Activated CD4-positive, alpha-beta T cell treated with anti-CD3 and anti-CD28 coated beads for 4 hours (primary cell): ENCODE measurements at regions not wholly inside any gene's neighbourhood (a gene's known extent, or its start where the extent isn't known, plus 50 kb on each side); places are given as distances from the start of the nearest gene placed in this dataset.
"Not testable (repeated sequence)": the region's sequence is repeated elsewhere in the genome, so short reads cannot be mapped to it uniquely, and the experiment has no call there.

ENCODE experiments used
- DNase-seq, 2 donors: peaks; one replicate each; pipeline ENCODE4 v3.0.0-alpha.2; 2020

DNA sequence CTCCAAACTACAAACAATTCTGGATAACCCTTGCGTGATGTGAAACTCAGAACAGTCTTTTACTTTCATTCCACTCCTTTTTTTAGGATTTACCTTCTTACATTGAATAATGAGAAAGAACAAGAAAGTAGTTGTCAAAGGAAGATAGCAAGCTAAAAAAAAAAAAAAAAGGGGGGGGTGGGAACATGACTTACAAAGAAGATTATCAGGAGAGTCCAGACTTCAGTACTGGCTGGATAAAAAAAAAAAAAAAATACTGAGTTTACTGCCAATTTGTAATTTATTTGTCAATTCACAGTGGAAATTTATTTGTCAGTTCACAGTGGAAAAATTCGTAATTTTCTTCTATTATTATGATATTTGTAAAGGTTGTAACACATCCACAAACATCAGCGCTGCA lies 792.4 kb upstream of the SLITRK5 start:
- DNase-seq = no peak

GRCh38 chr13:86881390-86881789 lies 789.8 kb upstream of the SLITRK5 start:
- no peak for DNase-seq

GRCh38 chr13:86882107-86882506 lies 789.1 kb upstream of the SLITRK5 start:
- no peak for DNase-seq

DNA sequence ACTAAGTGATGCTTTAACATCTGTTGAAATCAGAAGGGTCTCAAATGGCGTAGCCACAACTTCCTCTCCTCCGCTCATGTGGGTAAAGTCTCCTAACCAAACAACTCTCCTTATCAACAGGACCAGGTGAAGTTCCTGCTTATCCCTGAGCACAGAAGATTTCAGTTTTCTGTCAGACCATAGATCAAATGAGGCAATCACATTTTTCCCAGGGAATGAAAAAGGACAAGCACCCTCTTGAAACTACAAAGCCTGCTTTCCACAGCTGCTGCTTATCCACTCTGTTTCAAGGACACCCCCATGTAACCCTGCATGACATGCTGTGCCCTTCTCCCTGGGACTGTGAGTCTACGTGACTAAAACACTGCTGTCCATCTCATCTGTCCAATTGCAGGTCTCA lies 788.3 kb upstream of the SLITRK5 start:
- no peak for DNase-seq

DNA sequence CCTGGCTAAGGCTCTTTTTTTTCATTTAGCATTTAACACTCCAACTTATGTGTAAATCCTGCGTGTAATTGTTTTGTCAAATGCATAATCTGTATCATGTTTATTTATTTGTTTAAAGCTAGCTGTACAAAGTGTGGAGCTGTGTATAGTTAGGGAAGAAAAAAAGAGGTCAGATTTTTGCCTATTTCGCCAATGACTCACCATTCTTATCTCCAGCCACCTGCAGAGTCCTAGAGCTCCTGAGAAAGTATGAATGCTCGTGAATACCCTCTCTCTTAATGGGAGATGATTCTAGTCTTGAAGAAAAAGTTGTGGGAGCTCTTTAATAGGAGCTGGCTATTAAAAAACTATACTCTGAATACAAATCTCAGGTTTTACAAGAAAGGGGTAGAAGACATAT lies 778.8 kb upstream of the SLITRK5 start:
- no peak for DNase-seq

DNA sequence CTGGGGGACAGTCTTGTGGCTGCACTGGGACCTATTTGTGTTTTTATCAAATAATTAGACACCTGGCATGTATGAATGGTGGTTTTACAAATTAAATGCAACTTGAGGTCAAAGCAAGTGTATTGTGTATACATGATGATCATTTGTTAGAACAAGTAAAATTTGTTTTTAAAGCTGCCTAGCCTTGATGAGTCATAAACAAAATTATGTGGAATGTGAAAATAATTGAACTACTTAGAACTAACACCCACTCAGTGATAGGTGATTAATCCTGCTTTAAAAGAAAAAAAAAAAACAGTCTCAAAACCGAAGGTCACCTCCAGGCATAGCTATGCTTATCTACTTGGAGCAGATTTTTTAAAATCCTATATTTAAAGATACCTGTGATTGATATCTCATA lies 770.3 kb upstream of the SLITRK5 start:
- DNase-seq = no peak

DNA sequence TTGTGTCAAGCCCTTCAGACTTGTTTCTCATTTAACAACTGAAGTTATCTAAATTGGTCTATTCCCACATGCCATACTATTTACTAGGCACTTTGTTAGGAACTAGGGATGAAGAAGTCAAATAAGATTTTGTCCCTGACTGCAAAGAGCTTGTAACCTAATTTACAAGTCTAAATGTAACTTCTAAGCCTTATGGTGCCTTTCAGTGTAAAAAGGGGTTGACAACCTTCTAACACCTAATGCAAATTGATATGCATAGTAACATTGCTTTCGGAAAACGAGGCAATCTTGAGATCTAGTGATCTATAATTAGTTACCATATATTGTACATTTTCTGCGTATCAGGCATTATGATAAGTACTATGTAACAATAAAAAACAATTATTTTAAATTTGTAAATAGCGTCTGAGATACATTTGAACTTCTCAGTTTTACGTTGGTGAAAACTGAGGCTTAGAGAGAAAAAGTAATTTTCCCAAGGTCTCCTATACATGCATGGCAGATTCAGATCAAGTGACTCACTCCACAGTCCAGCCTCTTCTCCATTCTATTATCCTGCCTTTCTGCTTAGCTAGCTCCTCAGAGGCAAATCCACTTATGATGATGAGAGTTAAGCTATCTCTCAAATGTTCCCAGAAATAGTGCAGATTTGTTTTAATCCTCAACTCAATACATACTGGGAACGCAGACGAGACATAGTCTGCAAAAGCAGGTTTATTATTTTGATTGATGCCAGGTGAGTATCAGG lies 764.9 kb upstream of the SLITRK5 start:
- no peak for DNase-seq

DNA sequence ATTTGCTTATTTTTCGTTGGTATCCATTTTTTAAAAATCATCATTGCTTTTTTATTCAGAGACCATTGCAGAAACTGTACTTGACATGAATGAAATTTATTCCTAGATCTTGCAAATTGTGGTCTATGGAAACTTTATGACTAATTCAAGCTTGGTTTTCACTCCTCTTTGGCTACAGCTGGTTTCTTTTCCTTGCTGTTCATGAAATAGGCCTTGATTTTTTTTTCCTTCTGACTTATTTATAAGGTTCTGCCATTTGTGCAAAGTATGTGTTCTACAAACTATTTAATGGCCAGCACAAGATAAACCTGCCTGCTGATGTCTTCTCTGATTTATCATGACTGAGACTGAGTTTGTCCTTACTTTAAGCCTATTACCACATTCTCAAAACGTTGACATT lies 764.0 kb upstream of the SLITRK5 start:
- no peak for DNase-seq

- no peak for DNase-seq
These were observed 761.9 kb upstream of the SLITRK5 start for GRCh38 chr13:86909318-86909717.

- no peak for DNase-seq
These were observed 756.4 kb upstream of the SLITRK5 start for GRCh38 chr13:86914757-86915156.

GRCh38 chr13:86917438-86917837 lies 753.7 kb upstream of the SLITRK5 start:
- DNase-seq = not testable (repeated sequence)

- no peak for DNase-seq
These were observed 752.5 kb upstream of the SLITRK5 start for GRCh38 chr13:86918682-86919081.

GRCh38 chr13:86920961-86921360 lies 750.2 kb upstream of the SLITRK5 start:
- DNase-seq = no peak

- no peak for DNase-seq
These were observed 748.2 kb upstream of the SLITRK5 start for GRCh38 chr13:86922936-86923335.

DNA sequence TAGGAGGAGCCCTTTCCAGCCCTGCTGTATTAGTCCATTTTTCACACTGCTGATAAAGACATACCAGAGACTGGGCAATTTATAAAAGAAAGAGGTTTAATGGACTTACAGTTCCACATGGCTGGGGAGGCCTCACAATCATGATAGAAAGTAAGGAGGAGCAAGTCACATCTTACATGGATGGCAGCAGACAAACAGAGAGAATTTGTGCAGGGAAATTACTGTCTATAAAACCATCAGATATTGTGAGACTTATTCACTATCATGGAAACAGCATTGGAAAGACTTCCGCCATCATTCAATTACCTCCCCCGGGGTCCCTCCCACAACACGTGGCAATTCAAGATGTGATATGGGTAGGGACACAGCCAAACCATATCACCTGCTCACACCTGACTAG lies 744.3 kb upstream of the SLITRK5 start:
- not testable (repeated sequence) for DNase-seq

DNA sequence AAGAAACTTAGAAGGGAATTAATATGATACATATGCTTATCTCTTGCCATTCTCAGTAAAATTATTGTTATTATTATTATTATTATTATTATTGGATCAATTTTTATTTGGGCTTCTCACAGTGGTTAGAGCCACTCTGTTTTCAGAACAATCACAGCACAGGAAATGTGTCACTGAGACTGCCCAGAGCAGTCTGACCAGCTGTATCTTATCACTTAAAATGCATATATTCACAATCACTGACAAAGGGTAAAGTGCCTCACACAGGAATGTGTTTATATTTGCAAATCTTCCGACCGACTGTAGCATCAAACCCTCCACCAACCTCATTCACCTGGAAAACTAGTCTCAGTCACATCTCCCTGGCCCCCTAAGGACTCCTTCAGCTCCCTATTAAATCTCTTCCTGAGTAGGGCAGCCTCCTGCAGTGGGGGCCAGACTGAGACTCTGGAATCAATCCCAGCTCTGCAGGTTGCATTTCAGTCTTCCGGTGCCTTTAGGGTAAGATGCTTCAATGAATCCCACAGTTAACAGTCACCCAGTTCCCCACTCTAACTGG lies 738.3 kb upstream of the SLITRK5 start:
- no peak for DNase-seq

DNA sequence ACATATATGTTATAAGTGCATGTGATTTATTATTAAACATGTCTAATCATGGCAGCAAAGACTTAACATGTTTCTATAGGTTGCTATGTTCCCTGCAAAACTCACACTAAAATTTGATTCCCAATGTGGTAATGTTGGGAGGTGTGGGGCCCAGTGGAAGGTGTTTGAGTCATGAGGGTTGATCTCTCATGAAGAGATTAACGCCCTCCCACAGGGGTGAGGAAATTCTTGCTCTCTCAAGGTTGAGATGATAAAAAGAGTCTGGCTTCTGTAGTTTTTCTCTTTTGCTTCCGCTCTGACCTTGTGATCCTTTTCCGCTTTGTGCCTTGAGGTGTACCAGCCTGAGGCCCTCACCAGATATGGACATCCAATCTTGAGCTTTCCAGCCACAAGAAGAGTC lies 737.5 kb upstream of the SLITRK5 start:
- DNase-seq = no peak

DNA sequence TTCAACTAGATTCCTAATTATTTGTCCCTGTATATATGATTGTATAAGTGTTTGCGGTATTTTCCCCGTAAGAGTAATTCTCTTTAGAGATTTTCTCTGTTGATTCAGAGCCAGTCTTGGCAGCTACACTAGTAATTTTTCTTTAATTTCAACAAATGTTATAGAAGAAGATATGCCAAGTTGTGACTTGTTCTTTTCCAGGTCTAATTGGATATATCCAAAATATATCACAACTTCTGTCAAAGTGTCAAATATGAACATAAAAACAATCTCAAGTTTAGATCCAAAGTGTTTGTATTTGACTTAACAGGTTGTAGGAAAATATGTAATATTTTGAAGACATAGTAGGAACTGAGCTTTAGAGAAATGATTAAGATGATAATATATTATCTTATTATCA lies 733.9 kb upstream of the SLITRK5 start:
- no peak for DNase-seq

DNA sequence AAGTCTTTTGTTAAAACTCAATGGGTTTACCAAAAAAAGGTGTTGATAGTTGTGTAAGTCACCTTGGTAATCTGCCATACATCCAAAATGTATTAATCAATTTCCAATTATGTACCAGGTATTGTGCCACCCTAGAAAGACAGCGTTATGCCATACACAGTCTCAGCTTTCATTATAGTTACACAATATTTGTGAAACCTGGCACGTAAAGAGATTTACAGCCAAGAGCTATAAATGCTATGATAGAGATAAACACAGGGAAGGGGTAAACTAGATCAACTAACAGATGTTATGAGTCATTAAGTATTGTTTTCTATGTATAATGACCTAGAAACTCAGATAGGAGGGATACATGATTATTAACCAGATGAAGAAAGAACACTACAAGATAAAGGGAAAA lies 725.6 kb upstream of the SLITRK5 start:
- no peak for DNase-seq

DNA sequence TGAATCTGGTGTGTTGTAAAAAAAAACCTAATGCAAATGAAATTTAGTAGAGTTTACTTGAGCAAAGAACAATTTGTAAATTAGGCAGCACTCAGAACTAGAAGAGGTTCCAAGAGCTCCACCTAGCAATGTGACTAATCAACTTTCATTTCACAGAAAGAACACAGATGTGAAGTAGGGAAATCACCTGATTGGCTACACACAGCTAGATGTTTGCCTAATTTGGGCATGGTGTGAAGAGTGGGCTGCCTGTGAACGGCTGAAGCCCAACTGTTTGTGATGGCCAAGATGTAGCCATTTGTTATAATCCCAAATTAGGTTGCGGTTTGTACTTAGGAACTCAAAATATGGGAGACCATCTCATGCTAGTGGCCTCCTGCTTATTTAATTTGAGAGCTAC lies 724.4 kb upstream of the SLITRK5 start:
- no peak for DNase-seq

GRCh38 chr13:86954341-86954740 lies 716.8 kb upstream of the SLITRK5 start:
- no peak for DNase-seq

DNA sequence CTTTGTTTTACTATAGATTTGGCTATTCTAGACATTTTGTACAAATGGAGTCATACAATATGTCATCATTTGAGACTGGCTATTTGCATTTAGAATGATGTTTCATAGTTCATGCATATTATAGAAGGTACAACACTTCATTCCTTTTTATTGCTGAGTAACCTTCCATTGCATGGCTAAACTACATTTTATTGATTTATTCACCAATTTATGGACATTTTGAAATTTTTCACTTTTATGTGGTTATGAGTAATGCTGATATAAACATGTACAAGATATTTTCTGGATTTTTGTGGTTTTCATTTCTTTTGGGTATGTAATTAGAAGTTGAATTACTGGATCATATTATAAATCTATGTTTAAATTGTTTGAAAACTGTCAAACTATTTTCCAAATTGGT lies 710.3 kb upstream of the SLITRK5 start:
- no peak for DNase-seq

- DNase-seq = no peak
These were observed 696.7 kb upstream of the SLITRK5 start for GRCh38 chr13:86974251-86974994.

GRCh38 chr13:86974995-86975328 lies 696.2 kb upstream of the SLITRK5 start:
- DNase-seq = no peak
